Umbilical cord (tissue), 1 donor: ENCODE measurements at regions not wholly inside any gene's neighbourhood (a gene's known extent, or its start where the extent isn't known, plus 50 kb on each side); places are given as distances from the start of the nearest gene placed in this dataset.
A peak's percentile ranks its signal among the peaks of the same experiment; 100 is the strongest.
"Not testable (repeated sequence)": the region's sequence is repeated elsewhere in the genome, so short reads cannot be mapped to it uniquely, and the experiment has no call there.

Experiments used
- DNase-seq: peaks from one replicate; pipeline ENCODE4 v3.0.0-alpha.2; 2015; ENCODE audit warnings: low spot score

DNA sequence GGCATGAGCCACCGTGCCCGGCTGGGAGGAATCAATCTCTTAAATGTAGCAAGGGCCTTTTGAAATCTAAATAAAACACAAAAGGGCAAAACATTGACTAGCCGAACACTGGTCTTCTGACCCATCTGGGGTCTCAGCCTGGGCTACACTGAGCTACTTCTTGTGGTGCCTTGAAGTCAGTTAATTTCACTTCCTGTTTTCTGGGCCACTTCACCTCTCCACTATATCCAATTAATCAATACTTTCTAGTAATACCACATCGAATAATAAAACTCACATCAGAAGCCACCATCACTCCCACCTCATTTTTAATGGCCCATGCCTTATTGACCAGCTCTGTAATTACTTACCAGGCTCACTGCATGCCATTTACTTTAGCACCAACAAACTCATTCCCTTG is 138.0 kb upstream of the SAMSN1 start:
- no peak for DNase-seq

DNA sequence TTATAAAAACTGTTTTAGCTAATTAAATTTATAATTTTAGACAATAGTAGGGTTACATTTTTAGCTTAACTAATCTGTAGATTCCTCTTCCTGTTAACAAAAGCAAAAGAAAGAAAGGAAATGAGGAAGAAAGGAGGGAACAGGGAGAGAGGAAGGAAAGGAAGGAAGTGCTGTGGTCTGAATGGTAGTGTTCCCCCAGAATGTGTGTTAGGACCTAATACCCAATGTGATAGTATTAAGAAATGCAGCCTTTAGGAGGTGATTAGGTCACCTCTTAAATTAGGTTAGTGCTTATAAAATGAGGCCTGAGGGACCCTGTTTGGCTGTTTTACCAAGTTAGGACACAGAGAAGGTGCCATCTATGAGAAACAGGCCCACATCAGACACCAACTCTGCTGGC is 136.9 kb upstream of the SAMSN1 start:
- DNase-seq, result no peak

DNA sequence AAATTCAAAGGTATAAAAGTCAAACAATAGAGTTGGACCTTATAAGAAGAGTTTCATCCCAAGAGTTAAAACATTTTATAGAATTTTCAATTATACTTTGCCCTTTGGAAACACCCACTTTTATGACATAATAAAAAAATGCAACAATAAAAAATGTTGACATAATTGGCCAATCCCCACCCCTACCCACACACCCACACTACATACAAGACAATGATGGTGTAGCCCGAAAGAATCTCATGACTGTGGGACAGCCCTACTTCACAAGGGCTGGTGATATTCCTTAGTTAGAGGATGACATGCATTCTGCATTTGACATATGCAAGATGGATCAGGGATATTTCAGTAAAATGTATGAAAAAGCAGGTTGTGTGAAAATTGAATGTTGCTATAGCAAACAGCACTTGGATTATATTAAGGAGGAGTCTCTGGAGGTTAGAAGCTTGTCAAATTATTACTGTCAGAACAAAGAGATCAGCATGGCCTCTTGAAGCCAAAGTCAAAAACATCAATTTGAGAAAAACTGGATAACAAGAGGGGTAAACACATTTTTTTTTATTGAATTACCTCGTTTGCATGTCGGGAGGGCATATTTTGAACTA is 133.0 kb upstream of the SAMSN1 start:
- DNase-seq, result no peak

DNA sequence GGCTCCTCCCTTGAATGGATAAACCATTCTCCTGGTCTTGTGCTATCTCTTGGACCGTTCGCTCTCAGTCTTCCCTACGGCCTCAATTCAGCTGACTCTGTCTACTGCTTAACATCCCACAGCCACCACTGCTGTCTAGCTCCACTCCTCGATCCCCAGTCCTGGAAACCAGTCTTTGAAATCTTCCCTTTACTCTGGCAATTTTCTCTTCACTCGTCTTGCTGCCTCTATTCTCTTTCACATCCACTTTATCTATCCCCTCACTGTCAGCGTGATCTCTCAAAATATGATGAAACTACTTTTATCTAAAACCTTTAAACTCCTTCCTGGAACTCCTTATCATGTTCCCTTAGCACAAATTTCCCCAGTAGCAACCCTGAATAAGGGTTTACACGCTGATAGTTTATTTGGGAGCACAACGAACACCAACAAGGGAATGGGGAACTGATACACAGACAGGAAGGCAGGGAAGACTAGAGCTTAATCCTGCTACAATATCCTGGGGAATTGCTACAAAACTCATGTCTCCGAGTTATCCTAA is 131.6 kb upstream of the SAMSN1 start:
- DNase-seq, result peak; percentile 57

DNA sequence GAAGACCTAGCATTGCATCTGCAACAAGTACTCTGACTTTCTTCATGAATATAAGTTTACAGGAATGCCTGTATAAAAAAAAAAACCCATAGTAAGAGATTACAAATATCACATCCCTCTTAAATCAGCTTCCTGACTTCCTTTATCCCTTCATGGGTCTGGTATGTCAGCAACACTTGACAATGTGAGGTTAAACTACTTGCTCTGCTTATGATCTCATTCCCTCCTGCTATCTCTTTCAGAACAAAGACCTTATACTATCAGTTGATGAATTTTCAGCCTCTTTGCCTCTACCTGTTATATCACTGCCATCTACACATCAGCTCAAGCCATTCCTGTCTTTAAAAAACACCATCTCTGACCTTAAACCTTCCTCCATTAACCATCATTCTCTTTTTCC is 130.9 kb upstream of the SAMSN1 start:
- peak; percentile 47 for DNase-seq

DNA sequence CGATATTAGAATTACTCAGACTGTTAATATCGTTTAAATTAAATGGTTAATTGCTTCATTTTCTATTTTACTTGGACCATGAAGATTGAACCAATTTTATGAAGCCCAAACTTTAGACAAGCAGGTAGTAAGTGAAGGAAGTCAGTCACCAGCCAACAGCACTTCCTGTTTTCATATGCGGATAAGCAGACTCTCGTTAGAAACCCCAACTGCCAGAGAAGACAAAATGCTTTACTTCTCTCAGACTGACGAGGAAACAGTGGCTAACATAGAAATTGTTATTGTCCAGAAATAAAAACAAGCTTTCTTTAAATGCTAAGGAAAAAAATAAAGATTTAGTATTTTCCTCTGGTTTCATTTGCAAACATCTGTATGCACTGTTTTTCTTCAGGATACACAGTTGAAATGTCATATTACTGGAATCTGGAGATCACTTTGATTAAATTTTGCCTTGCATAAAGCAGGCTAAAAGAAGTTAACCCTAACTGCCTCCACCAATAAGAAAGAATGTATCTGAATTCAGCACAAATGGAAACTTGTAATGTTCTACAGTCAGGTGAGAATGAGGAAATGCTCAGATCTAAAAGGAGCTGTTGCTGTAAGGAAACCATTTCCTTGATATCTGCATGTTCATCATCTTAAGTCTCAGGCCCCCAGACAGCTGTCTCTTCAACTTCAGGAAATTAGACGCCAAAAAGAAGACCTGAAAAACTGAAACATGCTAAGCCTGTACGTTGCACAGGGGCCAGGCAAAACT is 129.8 kb upstream of the SAMSN1 start:
- DNase-seq, result peak; percentile 46

DNA sequence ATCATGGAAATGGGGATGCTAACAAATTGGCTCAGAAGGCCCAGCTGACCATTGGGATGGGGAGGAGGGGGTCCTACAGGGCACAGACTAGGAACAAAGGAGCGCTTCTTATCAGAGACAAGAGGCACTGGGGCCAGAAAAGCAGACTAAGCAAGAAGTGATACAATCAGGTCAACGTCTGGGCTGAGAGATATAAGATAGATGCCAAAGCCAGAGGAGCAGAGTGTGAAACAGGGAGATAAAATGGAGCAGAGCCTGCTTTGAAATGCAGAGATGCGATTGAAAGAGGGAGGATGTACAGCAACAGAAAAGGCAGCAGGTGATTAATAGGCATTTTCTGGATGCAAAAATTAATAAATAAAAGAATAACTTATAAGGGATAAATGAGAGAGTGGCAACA is 127.5 kb upstream of the SAMSN1 start:
- no peak for DNase-seq

DNA sequence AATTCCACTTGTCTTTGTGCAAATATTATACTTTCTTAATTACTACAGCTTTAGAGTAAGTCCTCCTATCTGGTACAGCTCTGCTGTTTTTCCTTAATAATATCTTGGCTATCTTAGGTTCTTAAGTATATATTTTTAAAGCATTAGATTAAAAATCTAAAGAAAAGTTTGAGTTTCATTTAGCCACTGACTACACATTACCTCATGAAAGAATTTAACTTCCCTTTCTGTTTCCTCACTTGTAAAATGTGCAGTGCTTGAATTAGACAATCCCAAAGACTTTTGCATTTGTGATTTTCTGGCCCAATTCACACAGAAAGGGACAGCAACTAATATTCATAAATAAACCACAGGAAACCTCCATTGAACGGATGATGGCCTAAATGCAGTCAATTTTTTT is 126.4 kb upstream of the SAMSN1 start:
- DNase-seq, result no peak

DNA sequence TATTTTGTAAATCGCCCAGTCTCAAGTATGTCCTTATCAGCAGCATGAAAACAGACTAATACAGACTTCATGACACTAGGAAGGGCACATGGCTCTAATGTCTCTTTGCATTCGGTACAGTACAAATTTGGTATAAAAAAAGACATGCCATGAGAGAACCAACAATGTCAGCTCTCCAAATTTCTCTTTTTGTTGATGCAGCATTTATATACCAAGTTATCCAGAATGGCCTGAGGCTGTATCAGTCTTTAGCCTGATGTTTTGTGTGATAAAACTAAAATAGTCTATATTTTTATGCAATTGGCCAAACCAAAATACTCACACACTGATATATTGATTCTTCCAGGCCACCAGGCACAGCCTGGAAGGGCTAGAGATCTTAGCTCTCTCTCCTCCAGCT is 124.3 kb upstream of the SAMSN1 start:
- no peak for DNase-seq

DNA sequence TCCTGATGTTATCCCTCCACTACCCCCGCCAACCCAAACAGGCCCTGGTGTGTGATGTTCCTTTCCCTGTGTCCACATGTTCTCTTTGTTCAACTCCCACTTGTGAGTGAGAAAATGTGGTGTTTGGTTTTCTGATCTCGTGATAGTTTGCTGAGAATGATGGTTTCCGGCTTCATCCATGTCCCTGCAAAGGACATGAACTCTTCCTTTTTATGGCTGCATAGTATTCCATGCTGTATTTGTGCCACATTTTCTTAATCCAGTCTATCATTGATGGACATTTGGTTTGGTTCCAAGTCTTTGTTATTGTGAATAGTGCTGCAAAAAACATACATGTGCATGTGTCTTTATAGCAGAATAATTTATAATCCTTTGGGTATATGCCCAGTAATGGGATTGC is 123.0 kb upstream of the SAMSN1 start:
- DNase-seq, result not testable (repeated sequence)

DNA sequence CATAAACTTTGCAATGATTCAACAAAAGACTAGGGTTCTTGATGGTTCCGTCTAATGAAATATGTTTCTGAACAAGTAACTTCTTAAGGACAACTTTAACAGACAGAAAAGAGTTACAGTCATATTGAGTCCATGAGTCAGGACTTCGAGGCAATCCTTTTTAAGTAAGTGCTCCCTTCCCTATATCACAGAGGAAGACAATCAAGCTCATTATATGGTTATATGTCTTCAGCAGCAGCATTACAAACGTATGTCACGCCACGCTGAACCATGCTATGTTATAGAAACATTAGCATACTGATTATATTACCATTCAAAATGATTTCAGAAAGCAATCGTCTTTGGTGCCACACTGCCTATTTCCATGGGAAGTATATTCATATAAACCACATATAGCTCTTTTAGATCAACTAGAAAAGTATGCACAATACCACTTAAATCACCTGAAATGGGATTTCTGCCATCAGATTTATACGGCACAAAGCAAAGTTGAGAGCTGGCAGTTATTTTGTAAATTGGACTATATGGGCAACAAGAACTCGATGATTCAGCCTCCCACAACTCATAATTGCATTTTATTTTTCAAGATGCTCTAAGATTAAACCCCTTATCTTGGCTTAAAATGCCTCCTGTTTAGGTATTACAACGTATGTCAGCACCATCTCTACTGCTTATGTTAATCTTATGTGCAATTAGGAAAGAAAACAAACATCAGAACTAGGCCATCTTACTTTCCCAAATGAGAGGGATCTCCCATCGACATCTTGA is 111.3 kb upstream of the SAMSN1 start:
- DNase-seq, result no peak

DNA sequence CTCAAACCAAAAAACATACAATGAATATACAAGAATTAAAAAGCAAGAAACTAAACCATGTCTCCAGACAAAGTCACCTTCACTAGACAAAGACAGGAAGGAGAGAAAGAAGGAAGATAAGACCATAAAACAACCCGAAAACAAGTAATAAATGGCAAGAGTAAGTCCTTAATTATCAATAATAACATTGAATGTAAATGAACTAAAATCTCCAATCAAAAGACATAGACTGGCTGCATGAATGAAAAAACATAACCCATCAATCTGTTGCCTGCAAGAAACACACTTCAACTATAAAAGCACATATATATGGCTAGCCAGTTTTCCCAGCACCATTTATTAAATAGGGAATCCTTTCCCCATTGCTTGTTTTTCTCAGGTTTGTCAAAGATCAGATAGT is 100.8 kb upstream of the SAMSN1 start:
- DNase-seq, result no peak

DNA sequence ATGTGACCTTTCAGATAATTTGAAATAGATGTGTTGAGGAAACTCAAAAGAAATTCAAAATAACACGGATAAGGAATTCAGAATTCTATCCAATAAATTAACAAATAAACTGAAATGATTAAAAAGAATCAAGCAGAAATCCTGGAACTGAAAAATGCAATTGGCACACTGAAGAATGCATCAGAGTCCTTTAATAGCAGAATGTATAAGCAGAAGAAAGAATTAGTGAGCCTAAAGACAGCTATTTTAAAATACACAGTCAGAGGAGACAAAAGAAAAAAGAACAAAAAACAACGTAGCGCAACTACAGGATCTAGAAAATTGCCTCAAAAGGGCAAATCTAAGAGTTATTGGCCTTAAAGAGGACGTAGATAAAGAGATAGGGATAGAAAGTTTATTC is 99.6 kb upstream of the SAMSN1 start:
- no peak for DNase-seq

DNA sequence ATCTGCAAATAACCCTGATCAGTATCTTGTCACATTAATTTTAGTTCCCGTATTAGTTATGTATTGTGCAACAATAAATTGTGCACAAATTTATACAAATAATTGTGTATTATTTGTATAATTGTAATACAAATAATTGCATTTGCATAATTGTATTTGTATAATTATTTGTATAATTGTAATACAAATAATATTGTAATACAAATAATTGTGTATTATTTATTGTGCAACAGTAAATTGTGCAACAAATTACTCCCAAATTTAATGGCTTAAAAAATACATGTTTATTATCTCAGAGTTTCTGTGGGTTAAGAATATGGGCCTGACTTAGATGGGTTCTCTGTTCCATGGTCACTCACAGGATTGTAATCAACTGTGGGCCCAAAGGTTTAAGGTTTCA is 86.2 kb upstream of the SAMSN1 start:
- no peak for DNase-seq

DNA sequence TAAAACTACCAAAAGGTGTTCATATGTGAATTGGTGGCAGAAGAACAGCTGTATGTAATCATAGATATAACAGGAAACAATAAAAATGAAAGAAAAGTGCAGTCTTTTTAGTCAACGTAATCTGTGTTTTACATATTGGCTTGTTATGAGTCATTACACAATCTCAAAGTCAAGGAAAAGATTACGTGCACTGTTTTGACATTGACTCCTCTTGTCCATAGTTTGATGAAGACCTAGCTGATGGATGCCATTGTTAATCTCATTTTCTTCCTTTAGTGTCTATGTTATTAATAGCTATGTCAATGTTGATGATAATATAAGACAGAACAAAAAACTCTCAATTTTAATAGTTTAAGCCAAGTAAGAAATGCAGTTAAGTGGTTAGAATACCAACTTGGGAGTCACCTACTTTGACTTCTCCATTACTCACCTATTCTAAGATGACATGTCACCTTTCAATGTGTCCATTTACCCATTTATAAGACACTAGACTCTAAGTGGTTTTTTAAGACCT is 84.5 kb upstream of the SAMSN1 start:
- DNase-seq, result no peak

DNA sequence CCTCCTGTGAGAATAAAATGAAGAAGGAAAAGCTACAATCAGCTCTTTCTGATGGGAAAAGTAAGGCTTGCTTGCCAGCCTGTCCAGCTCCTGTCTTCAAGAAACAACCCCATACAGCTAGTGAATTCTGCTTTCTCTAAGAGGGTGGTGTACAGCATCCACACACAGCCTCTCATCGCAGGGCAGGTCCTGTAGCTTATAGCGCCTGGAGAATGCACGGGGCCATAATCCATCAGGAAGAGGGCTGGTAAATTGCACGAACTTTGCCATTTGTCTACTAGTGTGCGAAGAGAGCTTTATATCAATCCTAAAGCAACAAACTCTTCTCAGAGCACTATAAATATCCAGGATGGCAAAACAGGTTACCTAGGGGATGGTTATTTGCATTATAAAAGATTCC is 83.3 kb upstream of the SAMSN1 start:
- no peak for DNase-seq

DNA sequence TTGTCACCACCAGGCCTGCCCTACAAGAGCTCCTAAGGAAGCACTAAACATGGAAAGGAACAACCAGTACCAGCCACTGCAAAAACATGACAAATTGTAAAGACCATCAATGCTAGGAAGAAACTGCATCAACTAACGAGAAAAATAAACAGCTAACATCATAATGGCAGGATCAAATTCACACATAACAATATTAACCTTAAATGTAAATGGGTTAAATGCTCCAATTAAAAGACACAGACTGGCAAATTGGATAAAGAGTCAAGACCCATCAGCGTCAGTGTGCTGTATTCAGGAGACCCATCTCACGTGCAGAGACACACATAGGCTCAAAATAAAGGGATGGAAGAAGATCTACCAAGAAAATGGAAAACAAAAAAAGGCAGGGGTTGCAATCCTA is 77.0 kb upstream of the SAMSN1 start:
- not testable (repeated sequence) for DNase-seq

DNA sequence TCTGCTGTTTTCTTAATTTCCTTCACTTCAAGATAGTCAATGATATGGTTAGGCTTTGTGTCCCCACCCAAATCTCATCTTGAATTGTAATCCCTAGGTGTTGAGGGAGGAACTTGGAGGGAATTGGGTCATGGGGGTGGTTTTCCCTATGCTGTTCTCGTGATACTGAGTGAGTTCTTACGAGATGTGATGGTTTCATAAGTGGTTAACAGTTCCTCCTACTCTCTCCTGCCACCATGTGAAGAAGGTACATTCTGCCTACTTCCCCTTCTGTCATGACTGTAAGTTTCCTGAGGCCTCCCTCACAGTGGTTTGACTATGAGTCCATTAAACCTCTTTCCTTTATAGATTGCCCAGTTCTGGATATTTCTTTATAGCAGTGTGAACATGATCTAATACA is 74.0 kb upstream of the SAMSN1 start:
- DNase-seq, result no peak

DNA sequence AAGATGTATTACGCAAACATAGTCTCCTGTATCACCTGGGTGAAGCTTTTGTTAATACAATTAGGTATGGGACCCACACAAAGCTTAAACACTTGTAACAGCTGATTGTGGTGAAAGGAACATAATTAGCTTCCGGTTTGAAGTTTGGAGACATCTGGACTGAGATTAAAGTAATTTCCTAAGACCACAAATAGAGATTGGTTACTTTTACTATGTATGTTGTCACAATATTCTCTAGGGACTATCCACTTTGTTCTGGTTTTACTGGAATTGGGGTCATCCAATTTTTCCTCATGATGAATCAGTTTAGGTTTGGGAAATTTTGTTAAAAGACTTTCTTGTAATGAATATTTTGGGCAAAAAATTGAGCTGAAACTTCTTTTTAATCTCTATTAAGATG is 71.8 kb upstream of the SAMSN1 start:
- no peak for DNase-seq

DNA sequence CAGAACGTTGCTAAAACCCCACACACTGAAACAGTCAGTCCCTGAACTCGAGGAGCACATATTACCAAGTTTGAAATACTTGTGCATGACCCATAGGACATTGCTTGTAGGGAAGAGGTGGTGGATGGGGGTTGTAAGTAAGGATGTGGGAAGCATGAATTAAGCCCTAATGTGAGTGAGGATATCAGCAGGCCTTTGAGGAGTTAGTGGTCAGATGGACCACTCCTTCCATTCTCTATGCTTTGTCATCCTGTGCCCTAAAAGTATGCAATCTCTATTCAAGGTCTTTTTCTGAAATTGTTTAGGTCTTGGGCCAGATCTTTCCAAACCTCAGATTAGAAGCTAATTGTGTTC is 70.9 kb upstream of the SAMSN1 start:
- no peak for DNase-seq

DNA sequence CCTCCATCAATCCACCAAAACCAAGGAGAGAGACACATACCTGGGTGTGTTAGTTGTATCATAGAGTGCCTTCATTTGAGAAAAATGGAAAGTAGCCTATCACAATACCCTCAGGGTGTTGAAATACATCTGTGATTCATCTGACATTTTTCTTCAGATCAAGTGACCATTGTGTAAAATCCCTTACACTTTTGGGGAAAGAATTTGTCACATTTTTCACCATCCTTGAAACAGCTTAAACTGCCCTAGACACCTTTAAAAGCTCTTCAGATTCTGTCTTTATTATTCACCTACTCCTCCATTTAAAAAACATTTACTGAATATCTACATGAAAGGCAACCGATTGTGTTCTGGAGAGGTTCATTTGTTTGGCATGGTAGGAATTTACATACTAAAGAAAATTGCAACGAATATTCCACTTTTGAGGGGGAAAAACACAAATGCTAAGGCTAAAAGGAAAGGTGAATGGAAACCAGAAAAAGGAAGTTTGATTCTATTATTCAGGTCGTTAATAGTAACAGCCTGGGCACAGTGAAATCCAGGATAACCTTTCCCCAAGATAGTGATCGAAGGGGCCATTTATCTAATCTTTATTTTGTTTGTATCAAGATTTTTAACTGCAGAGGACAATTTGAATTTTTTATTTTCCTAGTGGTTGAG is 70.4 kb upstream of the SAMSN1 start:
- no peak for DNase-seq

DNA sequence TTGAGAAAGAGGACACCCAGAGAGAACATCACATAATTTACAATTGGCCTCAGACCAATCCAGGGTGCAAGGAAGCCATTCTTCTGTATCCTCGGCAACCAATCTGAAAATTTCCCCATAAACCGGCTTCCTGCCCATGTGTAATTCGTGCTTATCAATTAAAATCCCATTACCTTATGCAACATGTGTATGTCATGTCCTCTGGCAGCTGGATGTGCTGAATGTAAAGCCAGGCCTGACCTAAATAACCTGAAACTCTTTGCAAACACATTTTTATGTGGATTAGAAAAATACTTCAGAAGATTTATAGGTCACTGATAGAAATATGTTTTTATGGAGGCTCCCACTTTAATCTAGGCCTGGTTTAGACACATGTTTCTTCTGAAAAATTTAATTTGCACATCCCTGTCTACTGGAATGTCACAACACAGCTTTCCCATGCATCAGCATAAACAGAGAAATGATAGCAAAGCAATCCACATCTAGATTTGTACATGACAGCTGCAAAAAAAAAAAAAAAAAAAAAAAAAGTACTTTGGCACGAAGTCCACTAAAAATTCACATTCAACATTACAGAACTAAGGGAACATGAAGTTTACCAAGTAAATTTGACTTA is 69.4 kb upstream of the SAMSN1 start:
- DNase-seq, result peak; percentile 68
